Rectal smooth muscle tissue (tissue), 1 donor: ENCODE measurements at regions not wholly inside any gene's neighbourhood (a gene's known extent, or its start where the extent isn't known, plus 50 kb on each side); places are given as distances from the start of the nearest gene placed in this dataset.
"Not testable (repeated sequence)": the region's sequence is repeated elsewhere in the genome, so short reads cannot be mapped to it uniquely, and the experiment has no call there.

Experiments used
- H3K27ac ChIP-seq: one replicate; pipeline ENCODE4 v1.7.0; 2013; ENCODE audit warnings: low read depth, low read length, inconsistent platforms
- H3K27me3 ChIP-seq: one replicate; pipeline ENCODE4 v1.7.0; 2013; ENCODE audit warnings: low read length; ENCODE audit not compliant: control insufficient read depth, insufficient read depth
- H3K36me3 ChIP-seq: one replicate; pipeline ENCODE4 v1.7.0; 2013; ENCODE audit warnings: low read length; ENCODE audit not compliant: control insufficient read depth, insufficient read depth
- H3K4me1 ChIP-seq: one replicate; pipeline ENCODE4 v1.7.0; 2013; ENCODE audit warnings: low read length; ENCODE audit not compliant: control insufficient read depth, insufficient read depth
- H3K4me3 ChIP-seq: one replicate; pipeline ENCODE4 v1.7.0; 2013; ENCODE audit warnings: low read length
- H3K9ac ChIP-seq: one replicate; pipeline ENCODE4 v1.7.0; 2013; ENCODE audit warnings: low read length

DNA sequence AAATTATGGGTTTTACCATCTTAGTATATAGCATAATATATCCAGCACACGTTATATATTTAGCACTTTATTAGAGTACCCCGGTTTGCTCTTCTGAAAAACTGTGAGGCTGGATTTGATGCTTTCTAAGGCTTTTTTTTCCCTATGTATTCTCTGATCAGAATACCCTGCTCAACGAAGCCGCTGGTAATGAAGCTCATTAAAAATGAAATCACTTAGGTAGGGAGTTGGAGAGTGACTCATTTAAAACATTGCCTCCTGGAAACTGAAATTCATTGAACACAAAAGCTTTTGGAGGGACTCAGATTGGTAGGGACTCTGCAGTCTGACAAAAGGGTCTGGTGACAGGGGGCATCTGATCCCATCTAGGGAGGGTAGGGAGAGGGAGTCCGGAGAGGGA lies 365.4 kb upstream of the MEX3C start:
- Histone ChIP-seq H3K4me1 (no peaks in the 10 kb centered on the region), H3K27ac (no peak overlapping the region), H3K4me3 (no peak overlapping the region), H3K36me3 (no peaks in the 10 kb centered on the region), H3K27me3 (peaks cover 2% of the 10 kb centered on the region), H3K9ac (no peak overlapping the region)

- no peak overlapping the region for H3K27ac ChIP-seq
- peaks cover 2% of the 10 kb centered on the region for H3K27me3 ChIP-seq
- H3K36me3 ChIP-seq = no peaks in the 10 kb centered on the region
- no peak overlapping the region for H3K9ac ChIP-seq
- no peaks in the 10 kb centered on the region for H3K4me1 ChIP-seq
- no peak overlapping the region for H3K4me3 ChIP-seq
Observed at GRCh38 chr18:51563396-51563795, 365.9 kb upstream of the MEX3C start.

- Histone ChIP-seq H3K4me3 (no peak overlapping the region), H3K27me3 (no peaks in the 10 kb centered on the region), H3K9ac (no peak overlapping the region), H3K27ac (no peak overlapping the region), H3K4me1 (no peaks in the 10 kb centered on the region), H3K36me3 (no peaks in the 10 kb centered on the region)
Observed at GRCh38 chr18:51568151-51568550, 370.7 kb upstream of the MEX3C start.

DNA sequence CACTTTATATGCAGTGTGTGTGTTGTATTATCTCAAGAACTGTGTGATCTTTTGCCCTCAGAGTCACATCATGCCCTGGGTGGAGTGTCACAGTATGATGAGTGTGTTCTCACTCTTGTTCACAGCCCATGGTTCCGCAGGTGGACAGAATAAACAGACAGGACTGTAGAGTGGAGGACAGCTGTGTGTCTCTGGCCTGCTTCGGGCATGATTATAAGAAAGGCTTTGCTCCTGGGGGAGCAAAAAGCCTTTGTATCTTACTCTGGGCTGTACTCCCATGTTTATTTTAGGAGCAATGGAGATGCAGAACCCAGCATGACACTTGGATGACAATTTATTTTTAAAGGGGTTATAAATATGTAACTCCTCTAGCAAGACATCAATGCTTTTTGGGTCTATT lies 371.7 kb upstream of the MEX3C start:
- H3K4me1 ChIP-seq = no peaks in the 10 kb centered on the region
- no peak overlapping the region for H3K4me3 ChIP-seq
- H3K27me3 ChIP-seq = no peaks in the 10 kb centered on the region
- no peaks in the 10 kb centered on the region for H3K36me3 ChIP-seq
- H3K27ac ChIP-seq = no peak overlapping the region
- H3K9ac ChIP-seq = no peak overlapping the region

DNA sequence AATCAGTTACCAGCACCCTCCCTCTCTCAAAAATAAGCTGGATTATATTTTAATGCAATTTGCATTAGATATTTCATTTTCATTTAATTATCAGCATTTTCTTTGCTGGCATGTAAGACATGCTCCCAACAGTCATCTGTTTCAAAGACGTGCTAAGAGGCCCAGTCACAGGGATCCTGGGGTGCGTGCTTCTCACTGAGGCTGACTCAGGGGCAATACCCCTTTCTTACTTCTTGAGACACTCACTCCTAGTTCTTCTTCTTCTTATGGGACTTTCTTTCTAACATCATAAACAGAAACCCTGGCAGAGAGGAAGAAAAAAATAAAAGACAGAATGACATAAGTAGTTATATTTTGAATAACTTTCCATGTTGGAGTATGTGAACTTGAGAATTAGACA lies 372.1 kb upstream of the MEX3C start:
- H3K36me3 ChIP-seq = no peaks in the 10 kb centered on the region
- H3K4me3 ChIP-seq = no peak overlapping the region
- H3K27me3 ChIP-seq = no peaks in the 10 kb centered on the region
- no peak overlapping the region for H3K27ac ChIP-seq
- H3K4me1 ChIP-seq = no peaks in the 10 kb centered on the region
- H3K9ac ChIP-seq = no peak overlapping the region

DNA sequence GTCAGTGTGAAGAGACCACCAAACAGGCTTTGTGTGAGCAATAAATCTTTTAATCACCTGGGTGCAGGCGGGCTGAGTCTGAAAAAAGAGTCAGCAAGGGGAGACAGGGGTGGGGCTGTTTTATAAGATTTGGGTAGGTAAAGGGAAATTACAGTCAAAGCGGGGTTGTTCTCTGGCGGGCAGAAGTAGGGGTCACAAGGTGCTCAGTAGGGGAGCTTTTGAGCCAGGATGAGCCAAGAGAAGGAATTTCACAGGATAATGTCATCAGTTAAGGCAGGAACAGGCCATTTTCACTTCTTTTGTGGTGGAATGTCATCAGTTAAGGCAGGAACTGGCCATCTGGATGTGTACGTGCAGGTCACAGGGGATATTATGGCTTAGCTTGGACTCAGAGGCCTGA lies 372.6 kb upstream of the MEX3C start:
- not testable (repeated sequence) for H3K4me3 ChIP-seq, H3K27ac ChIP-seq, H3K36me3 ChIP-seq, H3K9ac ChIP-seq, H3K27me3 ChIP-seq, H3K4me1 ChIP-seq

- H3K27ac ChIP-seq, H3K4me1 ChIP-seq, H3K36me3 ChIP-seq, H3K27me3 ChIP-seq, H3K4me3 ChIP-seq, H3K9ac ChIP-seq: not testable (repeated sequence)
Observed at GRCh38 chr18:51573886-51574285, 376.4 kb upstream of the MEX3C start.

GRCh38 chr18:51575171-51575570 lies 377.7 kb upstream of the MEX3C start:
- H3K4me3 ChIP-seq = no peak overlapping the region
- H3K27me3 ChIP-seq = no peaks in the 10 kb centered on the region
- no peak overlapping the region for H3K27ac ChIP-seq
- H3K4me1 ChIP-seq = no peaks in the 10 kb centered on the region
- no peaks in the 10 kb centered on the region for H3K36me3 ChIP-seq
- no peak overlapping the region for H3K9ac ChIP-seq

- H3K4me3 ChIP-seq = no peak overlapping the region
- no peaks in the 10 kb centered on the region for H3K36me3 ChIP-seq
- H3K9ac ChIP-seq = no peak overlapping the region
- no peak overlapping the region for H3K27ac ChIP-seq
- H3K27me3 ChIP-seq = no peaks in the 10 kb centered on the region
- H3K4me1 ChIP-seq = no peaks in the 10 kb centered on the region
Observed at GRCh38 chr18:51578406-51578980, 381.0 kb upstream of the MEX3C start.

DNA sequence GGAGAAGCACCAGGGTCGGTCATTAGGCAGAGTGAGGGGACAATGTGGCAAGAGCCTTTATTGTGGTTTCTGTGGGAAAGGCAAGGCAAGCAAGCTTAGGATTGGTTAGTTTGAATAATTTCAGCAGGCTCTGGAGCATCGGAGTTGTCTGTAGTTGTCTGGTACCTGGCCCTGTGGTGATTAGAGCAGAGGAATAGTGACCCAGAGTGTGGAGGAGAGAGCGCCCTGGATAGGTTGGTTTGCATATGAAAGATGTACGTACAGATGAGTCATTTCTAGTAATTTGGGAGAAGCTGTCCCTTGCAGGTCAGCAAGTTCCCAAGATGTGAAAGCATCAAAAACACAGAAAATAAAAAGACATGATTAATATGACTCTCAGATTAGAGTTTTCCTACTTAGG lies 383.1 kb upstream of the MEX3C start:
- no peak overlapping the region for H3K27ac ChIP-seq
- no peaks in the 10 kb centered on the region for H3K27me3 ChIP-seq
- H3K36me3 ChIP-seq = no peaks in the 10 kb centered on the region

DNA sequence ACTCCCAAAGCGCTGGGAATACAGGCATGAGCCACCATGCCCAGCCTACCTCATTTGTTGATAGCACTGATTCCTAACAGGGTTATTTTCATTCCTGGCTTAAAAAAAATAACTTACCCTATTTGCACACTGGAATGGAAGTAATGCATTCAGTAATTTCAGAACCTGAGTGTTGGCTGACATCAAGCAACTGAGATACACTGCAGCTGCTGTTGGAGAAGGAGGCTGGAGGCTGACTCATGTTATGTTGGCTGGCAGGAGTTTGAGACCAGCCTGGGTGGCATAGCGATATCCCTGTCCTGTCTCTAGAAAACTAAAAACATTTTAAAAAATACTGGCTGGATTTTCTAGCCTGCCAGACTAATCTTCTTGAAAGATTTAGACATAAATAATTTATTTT lies 385.1 kb upstream of the MEX3C start:
- Histone ChIP-seq H3K36me3 (no peaks in the 10 kb centered on the region), H3K4me3 (no peak overlapping the region), H3K9ac (no peak overlapping the region), H3K27ac (no peak overlapping the region), H3K27me3 (no peaks in the 10 kb centered on the region), H3K4me1 (no peaks in the 10 kb centered on the region)

More for the DNA sequence above, 383.1 kb upstream of the MEX3C start:
- Histone ChIP-seq H3K4me3 (no peak overlapping the region), H3K4me1 (no peaks in the 10 kb centered on the region), H3K9ac (no peak overlapping the region)

DNA sequence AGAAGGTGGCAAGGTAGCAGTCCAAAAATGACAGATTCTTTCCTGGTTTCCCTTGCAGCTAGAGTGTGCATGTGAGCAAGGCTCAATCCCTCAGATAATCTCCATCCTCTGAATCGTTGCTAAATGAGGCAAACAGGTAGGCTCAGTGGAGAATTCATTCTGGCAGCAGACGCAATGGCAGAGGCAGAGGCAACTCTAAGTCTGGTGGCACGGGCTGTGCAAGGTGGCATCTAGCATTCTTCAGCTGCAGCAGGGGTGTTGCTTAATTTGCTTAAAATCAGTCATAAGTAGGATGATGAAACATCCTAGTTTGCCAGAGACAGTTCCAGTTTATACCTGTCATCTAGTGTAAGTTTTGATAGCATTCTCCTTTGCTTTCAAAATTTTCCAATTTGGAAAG lies 391.1 kb upstream of the MEX3C start:
- Histone ChIP-seq H3K4me3 (no peak overlapping the region), H3K27me3 (no peaks in the 10 kb centered on the region), H3K4me1 (no peaks in the 10 kb centered on the region), H3K36me3 (no peaks in the 10 kb centered on the region), H3K9ac (no peak overlapping the region), H3K27ac (no peak overlapping the region)

- Histone ChIP-seq H3K4me3 (no peak overlapping the region), H3K36me3 (no peaks in the 10 kb centered on the region), H3K27me3 (no peaks in the 10 kb centered on the region), H3K9ac (no peak overlapping the region), H3K27ac (no peak overlapping the region), H3K4me1 (no peaks in the 10 kb centered on the region)
Observed at GRCh38 chr18:51593931-51594330, 396.4 kb upstream of the MEX3C start.
